HL-60/S4 (cell line): ENCODE measurements at regions not wholly inside any gene's neighbourhood (a gene's known extent, or its start where the extent isn't known, plus 50 kb on each side); places are given as distances from the start of the nearest gene placed in this dataset.

Source experiments
- in situ Hi-C: fragments of 300-500 bp; cut with MboI; formaldehyde crosslinking; loops from 2 replicates; pipeline ENCODE4 v1.14.3; 2022; ENCODE audit warnings: low sequenced_read_pairs

DNA sequence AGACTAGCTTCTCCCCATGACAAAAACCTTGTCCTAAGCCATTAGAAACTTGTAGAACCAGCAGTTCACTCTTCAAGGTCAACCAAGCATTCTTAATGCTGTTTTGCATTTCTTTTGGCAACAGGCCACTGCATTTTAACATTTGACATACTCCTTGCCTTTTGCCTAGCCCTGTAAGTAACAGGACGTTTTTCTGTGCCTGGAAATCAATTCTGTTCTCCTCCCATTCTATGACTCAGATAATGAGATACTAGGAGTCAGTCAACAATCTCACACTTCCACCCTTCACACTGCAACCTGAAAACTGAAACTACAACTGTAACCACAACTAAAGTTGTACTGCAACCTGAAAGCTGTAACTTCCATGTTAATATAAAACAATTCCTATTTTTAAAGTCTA is 268.7 kb downstream of the MZT1 start:
- in situ Hi-C loops, result no loop called here

DNA sequence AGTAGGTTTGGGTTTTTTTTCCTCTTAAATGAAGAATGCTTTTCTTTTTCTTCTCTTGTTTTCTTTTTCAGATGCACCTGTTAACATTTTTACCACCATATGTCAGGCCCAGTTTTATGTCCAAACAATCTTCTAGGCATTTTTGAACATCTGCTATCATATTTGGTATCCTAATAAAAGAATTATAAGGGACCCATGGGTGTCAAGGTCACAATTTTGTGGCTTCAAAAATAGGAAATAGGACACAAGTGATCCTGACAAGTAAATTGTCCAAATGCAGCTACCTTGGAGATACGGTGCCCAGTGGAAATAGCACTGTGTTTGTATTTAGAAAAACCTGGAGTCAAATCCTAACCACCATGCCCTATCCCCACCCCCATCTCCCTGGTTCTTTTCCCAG is 270.3 kb downstream of the MZT1 start:
- in situ Hi-C loops, result no loop called here

DNA sequence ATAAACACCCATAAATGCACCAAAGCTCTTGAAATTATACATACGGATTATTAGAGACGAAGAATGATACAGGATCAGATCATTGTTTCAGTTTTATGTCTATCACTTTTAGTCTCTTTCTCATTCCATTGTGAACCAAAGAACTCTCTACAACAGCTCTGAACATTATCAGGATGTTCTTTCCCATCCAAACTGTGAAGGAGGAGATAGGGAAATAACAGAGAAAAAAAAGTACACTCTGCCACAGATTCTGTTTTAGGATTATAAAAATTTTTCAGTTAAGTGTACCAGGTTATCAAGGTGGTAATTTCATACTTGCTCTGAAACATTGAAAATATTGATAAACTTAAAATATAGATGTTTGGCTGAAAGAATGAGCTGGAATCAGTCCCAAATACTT is 270.9 kb downstream of the MZT1 start:
- in situ Hi-C loops, result no loop called here

DNA sequence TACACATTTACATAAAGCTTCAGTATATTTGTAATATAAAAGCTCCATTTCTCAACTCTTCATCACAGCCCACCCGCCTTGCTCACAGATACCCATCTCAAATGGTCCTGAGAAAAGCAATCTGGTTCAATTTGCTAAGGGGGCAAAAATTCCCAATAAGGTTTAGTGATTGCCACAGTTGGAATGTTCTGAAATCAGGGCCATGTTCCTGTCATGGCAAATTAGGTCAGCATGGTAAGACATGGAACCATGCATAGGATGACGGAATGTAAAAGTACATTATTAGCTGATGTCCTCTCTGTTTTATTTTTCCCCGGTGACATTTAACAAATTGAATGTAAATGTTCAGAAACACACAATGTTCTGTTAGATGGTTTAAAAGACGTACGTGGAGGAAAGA is 274.3 kb downstream of the MZT1 start:
- in situ Hi-C loops, result no loop called here

DNA sequence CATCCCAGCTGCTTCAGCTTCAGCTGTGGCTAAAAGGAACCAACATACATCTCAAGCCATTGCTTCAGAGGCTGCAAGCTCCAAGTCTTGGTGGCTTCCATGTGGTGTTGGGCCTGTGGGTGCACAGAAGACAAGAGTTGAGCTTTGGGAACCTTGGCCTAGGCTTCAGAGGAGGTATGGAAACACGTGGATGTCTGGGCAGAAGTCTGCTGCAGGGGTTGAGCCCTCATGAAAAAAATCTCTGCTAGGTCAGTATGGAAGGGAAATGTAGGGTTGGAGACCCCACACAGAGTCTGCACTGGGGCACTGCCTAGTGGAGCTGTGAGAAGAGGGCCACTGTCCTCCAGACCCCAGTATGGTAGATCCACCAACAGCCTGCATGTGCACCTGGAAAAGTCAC is 279.3 kb downstream of the MZT1 start:
- in situ Hi-C loops, result no loop called here

DNA sequence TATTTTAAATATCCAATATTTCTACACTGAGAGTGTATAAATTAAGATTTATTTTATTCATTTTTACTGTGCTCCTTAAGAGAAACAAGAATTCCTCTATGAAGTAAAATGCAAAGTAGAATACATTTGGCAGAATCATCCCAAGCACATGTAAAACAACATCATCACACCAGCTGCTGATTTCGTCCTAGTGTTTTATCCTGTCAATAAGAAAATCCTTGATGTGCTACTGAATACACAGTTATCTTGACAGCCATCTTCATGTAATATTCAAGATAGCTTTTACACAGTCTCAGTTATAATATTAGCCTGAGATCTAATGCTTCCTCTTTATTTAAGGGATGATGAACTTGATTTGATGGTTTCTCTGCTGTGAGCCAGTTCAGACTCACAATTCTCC is 282.4 kb downstream of the MZT1 start:
- in situ Hi-C loops, result no loop called here

DNA sequence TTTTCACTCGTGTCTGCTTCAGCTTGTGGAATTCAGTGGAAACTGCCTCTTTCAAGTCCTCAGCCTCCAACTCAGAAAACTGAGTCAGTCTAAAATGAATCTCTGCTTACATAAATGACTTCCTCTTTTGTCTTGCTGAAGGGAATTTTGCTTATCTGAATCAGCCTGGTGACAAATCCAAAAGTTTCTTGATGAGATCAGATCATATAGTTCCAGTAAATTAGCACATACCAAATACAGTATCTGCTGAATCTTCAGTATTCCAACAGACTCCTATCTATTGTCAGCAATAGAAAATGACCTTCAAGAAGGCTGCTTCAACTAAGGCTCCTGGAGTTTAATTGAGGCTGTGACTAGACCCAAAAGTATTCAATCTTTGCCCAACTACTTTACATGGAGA is 290.0 kb downstream of the MZT1 start:
- in situ Hi-C loops, result no loop called here

DNA sequence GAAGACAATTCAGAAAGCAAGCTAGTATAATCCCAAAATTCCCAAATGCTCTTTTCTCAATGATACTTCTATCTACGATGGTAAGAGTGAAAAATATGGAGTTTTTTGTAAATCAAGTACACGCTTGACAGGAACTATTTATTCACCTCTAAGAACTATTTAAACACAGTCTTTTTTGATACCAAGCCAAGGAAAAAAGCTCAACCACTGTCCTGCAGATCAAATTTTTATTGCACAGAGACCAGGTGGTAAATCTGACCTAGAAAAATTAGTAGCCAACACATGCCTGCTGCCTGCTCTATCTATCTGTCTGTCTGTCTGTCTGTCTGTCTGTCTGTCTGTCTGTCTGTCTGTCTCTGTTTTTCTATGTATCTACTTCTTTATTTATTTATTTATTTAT is 292.2 kb downstream of the MZT1 start:
- in situ Hi-C loops, result no loop called here

DNA sequence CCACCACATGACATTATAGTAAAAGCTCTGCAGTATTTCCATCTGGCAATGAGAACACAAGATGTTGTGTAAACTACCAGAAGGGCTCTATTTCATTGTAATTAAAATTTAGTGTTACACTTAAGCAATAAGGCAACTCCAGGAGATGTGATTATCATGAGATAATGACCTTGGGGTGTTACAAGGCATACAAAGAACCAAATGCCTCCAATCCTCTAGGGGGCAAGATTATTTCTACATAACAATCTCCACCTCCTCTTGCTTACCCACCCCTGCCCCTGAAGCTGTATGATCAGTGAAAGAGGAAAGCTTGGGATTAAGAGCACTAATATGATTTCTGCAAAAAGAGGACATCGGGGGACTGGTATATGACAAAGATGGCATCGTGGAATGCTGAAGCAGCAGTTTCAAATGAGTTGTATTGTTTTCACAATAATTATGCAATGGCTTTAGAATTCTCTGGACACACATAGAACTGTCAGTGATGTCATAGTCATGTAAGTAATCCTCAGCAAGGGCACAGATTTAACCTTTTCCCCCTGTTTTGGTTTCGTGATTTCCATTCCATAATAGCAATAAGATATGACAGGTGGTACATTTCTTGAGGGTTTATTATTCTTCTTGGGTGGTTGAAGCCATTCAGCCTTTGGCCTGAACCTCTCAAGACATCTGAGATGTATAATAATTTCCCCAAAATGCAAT is 295.3 kb downstream of the MZT1 start:
- in situ Hi-C loops, result no loop called here

DNA sequence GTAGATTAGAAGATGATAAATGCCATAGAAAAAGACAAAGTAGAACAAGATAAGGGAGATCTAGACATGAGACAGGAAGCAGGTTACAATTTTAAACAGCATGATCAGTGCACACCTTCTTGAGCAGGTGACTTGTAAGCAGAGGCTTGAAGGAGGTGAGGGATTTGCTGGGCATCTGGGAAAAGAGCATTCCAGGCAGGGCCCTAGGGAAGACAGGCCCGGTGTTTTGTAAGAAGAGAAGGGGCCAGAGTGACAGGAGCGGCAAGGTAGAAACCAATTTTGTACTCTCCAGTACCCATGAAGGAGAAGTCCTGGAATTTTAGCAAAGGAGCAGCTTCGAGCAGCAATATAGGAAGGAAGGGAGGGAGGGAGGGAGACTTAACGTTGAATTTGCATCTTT is 296.5 kb downstream of the MZT1 start:
- in situ Hi-C loops, result no loop called here

DNA sequence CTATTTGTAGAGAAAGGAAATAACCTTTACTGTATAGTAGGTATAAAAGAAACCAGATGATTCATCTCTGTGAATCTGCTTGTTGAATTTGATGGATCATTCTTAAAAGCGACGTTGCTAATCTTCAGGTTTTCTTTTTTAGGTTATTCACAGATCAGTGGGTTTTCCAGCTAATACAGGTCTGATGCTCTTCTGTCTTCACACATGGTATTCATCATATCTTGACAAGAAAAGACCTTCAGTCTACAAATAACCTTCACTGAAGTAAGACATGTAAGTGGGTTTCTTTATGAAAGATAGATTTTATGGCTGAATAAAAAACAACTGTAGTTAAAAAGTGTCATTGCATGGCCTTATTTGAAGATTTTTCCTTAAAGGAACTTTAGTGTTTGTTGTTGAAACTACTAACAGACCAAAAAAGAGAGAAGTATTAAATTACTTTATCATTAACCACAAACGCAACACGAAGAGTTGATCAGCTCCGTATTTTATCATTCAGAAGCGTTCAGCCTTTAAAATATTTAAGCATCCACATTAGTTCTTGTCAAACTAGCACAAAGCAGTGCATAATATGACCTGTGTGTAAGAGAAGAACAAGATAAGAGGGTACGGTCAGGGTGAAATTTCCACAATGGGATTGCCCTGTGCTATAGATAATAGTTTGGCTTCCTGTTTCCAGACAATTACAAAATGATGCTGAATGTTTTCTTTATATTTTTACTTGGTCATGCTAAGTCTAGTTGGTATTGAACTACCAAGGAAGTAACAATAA is 299.5 kb downstream of the MZT1 start:
- in situ Hi-C loops, result no loop called here

DNA sequence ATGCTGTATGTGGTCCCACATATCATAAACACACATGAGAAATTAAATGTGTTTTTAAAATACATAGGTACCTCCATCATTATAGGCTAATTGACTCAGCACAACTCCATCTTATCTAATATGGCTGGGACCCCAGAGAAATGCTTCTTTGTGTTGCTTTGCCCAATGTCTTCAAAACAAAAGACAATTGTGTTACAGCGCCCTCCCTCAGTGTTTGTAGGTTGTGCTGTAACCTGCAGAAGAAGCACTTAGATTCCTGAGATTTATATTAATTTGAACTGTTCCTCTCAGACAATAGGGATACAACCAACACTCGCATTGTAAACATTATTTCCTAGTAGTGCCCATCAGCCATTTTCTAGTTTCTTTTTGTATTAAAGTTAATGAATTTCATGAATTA is 303.4 kb downstream of the MZT1 start:
- in situ Hi-C loops, result no loop called here

DNA sequence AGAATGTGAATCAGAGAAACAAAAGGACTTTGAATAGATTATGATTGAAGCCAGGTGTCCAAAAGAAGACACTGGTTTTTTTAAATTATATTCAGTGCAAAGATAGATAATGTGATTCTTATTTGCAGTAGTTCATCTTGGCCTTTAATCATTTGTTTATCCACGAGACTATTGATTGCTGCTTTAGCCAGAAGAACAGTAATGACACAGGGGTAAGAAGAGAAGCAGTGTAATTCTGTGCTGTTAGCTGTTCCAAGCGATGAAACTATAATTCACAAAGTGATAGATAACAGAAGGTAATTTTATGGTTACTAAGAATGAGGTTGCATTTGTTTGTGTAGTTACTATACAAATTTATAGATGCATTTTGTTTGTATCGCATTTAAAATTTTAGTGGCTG is 311.6 kb downstream of the MZT1 start:
- in situ Hi-C loops, result no loop called here

DNA sequence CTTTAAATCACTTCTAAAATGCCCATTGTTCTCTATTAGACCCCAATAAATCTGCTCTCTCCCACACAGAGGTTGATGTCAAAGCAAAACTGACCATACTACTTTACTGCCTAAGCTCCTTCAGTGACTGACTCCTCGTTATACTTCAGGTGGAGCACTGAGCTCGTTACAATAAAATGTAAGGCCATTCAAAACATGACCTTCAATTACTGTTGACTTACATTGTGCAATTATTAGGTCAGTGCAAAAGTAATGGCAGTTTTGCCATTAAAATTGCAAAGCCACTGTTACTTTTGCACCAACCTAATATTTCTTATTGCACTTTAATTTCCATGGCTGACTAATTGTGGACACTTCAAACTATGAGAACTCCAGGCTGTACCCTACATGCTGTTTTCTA is 314.9 kb downstream of the MZT1 start:
- in situ Hi-C loops, result no loop called here

DNA sequence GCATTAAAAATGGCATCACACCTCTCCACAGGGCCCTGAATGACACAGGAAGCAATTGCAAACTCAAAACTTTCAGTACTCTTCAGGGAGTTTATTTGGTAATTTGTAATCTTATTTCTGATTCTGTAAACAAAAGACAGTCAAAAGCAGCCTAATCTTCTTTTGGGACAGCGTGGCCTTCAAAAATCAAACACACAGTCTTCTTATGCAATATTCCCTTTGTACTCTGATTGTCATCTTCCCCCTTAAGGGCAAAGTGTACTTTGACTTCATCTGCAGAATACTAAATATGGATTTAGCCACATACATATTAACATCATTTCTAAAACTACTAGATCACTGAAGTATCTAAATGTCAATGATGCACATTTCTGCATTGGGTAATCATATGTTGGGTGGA is 322.0 kb downstream of the MZT1 start:
- in situ Hi-C loops, result no loop called here

DNA sequence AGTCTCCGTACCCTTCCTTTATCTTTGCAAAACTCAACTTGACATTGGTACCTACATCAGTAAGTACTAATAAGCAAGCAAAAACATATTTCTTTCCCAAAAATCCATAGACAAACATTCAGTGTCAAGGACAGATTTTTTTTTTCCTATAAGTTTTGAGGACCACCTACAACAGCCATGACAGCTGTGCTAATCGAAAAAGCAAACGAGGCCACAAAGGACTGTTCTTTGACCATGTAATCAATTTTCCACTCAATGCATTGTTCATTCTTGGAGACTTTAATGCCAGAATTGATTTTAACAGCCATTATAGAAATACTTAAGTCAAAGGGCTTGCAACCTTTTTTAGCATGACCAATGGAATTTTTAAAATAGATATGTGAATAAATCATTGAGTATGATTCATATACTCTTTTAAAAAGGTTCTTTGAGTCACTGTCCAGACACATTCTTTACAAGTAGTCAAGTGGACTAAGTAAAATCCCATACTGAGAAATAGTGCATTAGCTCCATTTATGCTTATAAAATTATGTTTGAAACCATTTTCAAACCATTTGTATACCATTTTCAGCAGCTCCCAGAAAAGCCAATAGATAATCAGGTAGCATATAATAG is 323.9 kb downstream of the MZT1 start:
- in situ Hi-C loops, result no loop called here

DNA sequence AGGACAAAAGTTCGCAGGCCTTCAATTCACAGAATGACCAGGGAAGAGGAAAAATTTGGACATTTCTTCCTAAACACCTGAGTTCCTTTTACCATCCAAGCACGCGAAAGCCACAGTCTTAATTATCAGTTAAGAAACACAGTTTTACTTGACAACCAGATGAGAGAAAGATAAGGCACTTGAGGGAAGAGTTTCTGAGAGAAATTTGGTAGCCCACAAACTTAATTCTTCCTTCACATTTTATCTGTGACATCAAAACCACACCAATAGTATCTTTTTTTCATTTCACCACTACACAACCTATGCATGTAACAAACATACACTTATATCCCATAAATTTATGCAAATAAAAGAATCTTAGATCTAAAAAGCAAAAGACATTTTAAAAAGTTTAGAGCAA is 326.6 kb downstream of the MZT1 start:
- in situ Hi-C loops, result no loop called here

DNA sequence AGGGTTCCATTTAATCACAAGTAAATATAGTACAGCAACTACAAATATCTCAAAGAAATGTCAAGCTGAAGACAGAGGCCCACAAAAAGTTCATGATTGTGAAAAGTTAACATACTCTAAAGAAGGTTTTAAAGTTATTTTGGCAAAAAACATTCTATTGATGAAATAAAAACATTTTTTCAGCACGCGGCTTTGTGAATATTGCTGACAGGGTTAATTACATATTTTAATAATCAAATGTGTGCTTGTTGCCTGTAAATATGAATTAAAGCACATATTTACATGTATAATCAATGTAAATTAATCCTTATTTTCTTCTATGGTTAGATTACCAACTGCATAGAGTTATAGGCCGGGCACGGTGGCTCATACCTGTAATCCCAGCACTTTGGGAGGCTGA is 328.1 kb downstream of the MZT1 start:
- in situ Hi-C loops, result no loop called here

DNA sequence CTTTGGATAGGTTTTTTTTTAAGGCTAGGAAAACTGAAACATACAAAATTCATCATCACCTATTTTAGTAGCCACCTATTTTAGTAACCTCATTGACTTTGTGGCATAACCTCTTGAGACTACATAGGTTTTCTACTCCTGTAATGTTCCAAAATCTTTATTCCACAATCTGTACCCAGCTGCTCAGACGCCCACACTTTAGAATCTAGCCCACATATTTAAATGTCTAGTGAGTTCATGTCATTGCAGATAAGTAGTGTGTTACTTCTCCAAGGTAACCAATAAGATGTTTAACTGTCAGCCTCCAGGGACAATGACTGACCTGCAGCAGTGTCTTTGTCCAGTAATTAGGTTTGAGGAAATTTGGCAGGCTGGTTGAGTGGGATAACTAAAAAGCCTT is 330.2 kb downstream of the MZT1 start:
- in situ Hi-C loops, result no loop called here

DNA sequence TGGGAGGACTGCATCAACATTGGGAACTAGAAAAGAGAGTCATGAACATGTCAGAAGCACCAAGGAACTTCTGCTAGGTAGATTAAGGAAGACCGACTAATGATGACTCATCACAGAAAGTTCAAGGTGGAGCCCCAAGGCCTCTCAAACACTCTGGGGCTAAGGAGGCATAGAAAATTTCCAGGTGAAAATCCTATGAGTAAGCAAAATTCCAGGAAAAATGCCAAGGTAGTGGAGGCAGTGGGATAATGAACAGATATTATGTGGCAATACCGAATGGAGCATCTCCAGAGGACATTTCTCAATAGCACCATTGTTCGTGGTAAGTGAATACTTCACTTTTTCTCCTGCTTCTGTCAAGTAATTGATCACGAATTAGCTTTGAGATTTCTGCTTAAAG is 336.5 kb downstream of the MZT1 start:
- in situ Hi-C loops, result no loop called here

DNA sequence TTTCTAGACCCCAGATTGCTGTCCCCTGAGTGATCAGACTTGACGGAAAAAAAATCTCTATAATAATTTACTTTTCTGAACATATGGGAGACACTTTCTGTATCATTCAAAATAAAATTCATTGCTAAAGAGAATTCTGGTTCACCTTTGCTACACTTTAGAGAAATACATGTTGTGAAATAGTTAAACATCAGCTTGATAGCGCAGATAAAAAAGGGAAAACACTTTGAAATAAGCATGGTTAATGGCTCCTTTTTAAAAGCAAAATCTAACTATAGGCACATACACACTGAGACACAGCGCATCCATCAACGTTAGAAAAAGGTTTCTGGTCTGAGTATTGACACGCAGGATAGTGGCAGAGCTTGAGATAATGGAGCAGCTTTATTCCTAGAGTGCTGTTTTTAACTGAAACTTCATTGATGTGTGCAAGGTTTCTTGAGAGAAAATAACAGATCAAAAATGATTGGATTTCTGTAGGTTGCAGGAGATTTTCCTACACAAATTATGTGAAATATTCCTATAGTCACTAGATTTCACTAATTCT is 341.2 kb downstream of the MZT1 start:
- in situ Hi-C loops, result no loop called here

DNA sequence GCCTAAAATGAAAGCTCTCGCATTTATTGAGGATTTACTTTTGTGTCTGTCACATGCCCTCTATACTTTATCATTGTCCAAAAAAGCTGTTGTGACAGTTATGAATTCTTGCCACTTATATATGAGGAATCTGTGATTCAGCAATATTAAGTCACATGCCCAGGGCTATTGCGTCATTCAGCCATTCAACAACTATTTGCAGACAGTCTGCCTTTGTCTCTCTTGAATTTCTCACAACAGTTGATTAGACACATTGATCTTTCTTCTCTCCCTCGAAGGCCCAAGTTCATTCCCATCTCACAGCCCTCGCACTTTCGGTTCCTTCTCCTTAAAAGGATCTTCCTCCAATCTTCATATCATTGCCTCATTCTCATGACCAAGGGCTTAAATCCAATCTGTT is 342.6 kb downstream of the MZT1 start:
- in situ Hi-C loops, result no loop called here
